Mesenchymal stem cell (in vitro differentiated cells and primary cell): ENCODE measurements at regions not wholly inside any gene's neighbourhood (a gene's known extent, or its start where the extent isn't known, plus 50 kb on each side); places are given as distances from the start of the nearest gene placed in this dataset.
"Not testable (repeated sequence)": the region's sequence is repeated elsewhere in the genome, so short reads cannot be mapped to it uniquely, and the experiment has no call there.

Experiments
- DNase-seq: peaks from one replicate; pipeline ENCODE4 v3.0.0-alpha.2; 2013
- H2AFZ ChIP-seq: one replicate; pipeline ENCODE4 v1.6.1; 2013; ENCODE audit warnings: low read depth, mild to moderate bottlenecking, control low read depth, inconsistent platforms, low read length, moderate library complexity
- H2AK5ac ChIP-seq: 2 replicates; pipeline ENCODE4 v1.6.1; 2013; ENCODE audit warnings: low read length, moderate library complexity, mild to moderate bottlenecking, inconsistent platforms; ENCODE audit not compliant: severe bottlenecking
- H2BK120ac ChIP-seq: one replicate; pipeline ENCODE4 v1.6.1; 2013; ENCODE audit warnings: low read depth, mild to moderate bottlenecking, inconsistent platforms, low read length, moderate library complexity
- H2BK12ac ChIP-seq, 2 experiments: one replicate each; pipeline ENCODE4 v1.6.1; 2013; ENCODE audit warnings: inconsistent platforms in 2 of 2, low read length in 2 of 2, mild to moderate bottlenecking in 2 of 2, moderate library complexity in 2 of 2, control low read depth in 1 of 2
- H2BK15ac ChIP-seq: one replicate; pipeline ENCODE4 v1.6.1; 2013; ENCODE audit warnings: mild to moderate bottlenecking, low read depth, inconsistent platforms; ENCODE audit not compliant: poor library complexity, severe bottlenecking
- H2BK5ac ChIP-seq: 2 replicates; pipeline ENCODE4 v1.6.1; 2013; ENCODE audit warnings: low read depth, mild to moderate bottlenecking, low read length, control low read depth, inconsistent platforms; ENCODE audit not compliant: poor library complexity, severe bottlenecking
- H3K14ac ChIP-seq, 2 experiments: one replicate each; pipeline ENCODE4 v1.6.1; 2013; ENCODE audit warnings: inconsistent platforms in 2 of 2, low read length in 2 of 2, control low read depth in 1 of 2, mild to moderate bottlenecking in 1 of 2, moderate library complexity in 1 of 2
- H3K18ac ChIP-seq, 2 experiments: one replicate each; pipeline ENCODE4 v1.6.1; 2013; ENCODE audit warnings: inconsistent platforms in 2 of 2, low read length in 2 of 2, control low read depth in 1 of 2, low read depth in 1 of 2, mild to moderate bottlenecking in 1 of 2
- H3K23ac ChIP-seq, 2 experiments: one replicate each; pipeline ENCODE4 v1.6.1; 2013; ENCODE audit warnings: inconsistent platforms in 2 of 2, low read length in 2 of 2, mild to moderate bottlenecking in 2 of 2, moderate library complexity in 2 of 2, control low read depth in 1 of 2
- H3K27ac ChIP-seq: 2 replicates; pipeline ENCODE4 v1.5.1; 2013; ENCODE audit warnings: mild to moderate bottlenecking, moderate library complexity, low read length, control low read depth, inconsistent platforms; ENCODE audit not compliant: poor library complexity, severe bottlenecking
- H3K27me3 ChIP-seq, 2 experiments: 2 replicates each; pipeline versions ENCODE4 v1.6.1 to v1.7.0; 2013; ENCODE audit warnings: low read length in 2 of 2, mild to moderate bottlenecking in 2 of 2, moderate library complexity in 2 of 2, control low read depth in 1 of 2, inconsistent platforms in 1 of 2; ENCODE audit not compliant: control insufficient read depth in 1 of 2, insufficient read depth in 1 of 2
- H3K36me3 ChIP-seq, 2 experiments: 2 replicates each; pipeline versions ENCODE4 v1.6.1 to v1.7.0; 2013; ENCODE audit warnings: low read length in 2 of 2, control low read depth in 1 of 2, inconsistent platforms in 1 of 2, low read depth in 1 of 2, mild to moderate bottlenecking in 1 of 2; ENCODE audit not compliant: insufficient read depth in 2 of 2, control insufficient read depth in 1 of 2
- H3K4ac ChIP-seq, 2 experiments: one replicate each; pipeline ENCODE4 v1.6.1; 2013; ENCODE audit warnings: inconsistent platforms in 2 of 2, low read length in 2 of 2, mild to moderate bottlenecking in 2 of 2, moderate library complexity in 2 of 2, control low read depth in 1 of 2, low read depth in 1 of 2
- H3K4me1 ChIP-seq: 2 replicates; pipeline ENCODE4 v1.6.1; 2013; ENCODE audit warnings: low read depth, low read length, control low read depth; ENCODE audit not compliant: control insufficient read depth, insufficient read depth
- H3K4me2 ChIP-seq: 2 replicates; pipeline ENCODE4 v1.6.1; 2013; ENCODE audit warnings: low read length, mild to moderate bottlenecking, inconsistent platforms; ENCODE audit not compliant: poor library complexity, severe bottlenecking
- H3K4me3 ChIP-seq, 2 experiments: 2 replicates each; pipeline versions ENCODE4 v1.5.1 to v1.7.0; 2013; ENCODE audit warnings: low read length in 2 of 2, mild to moderate bottlenecking in 2 of 2, control low read depth in 1 of 2, low read depth in 1 of 2; ENCODE audit not compliant: insufficient read depth in 1 of 2
- H3K79me1 ChIP-seq: replicated peaks from 2 replicates; pipeline ENCODE4 v1.6.1; 2013; ENCODE audit warnings: mild to moderate bottlenecking, control low read depth, low read length, inconsistent platforms; ENCODE audit not compliant: poor library complexity, severe bottlenecking
- H3K9ac ChIP-seq: 2 replicates; pipeline ENCODE4 v1.7.0; 2013; ENCODE audit warnings: mild to moderate bottlenecking, low read length, moderate library complexity
- H3K9me3 ChIP-seq: 2 replicates; pipeline ENCODE4 v1.7.0; 2013; ENCODE audit warnings: mild to moderate bottlenecking, low read length; ENCODE audit not compliant: control insufficient read depth
- H4K8ac ChIP-seq: one replicate; pipeline ENCODE4 v1.6.1; 2013; ENCODE audit warnings: inconsistent platforms, mild to moderate bottlenecking, low read length, moderate library complexity
- H4K91ac ChIP-seq: one replicate; pipeline ENCODE4 v1.6.1; 2013; ENCODE audit warnings: mild to moderate bottlenecking, low read length, inconsistent platforms
- WGBS: methylation state at CpG from one replicate; pipeline ENCODE4 v1.1.7; 2013; ENCODE audit warnings: mixed read lengths; 5-methylcytosine and 5-hydroxymethylcytosine counted together

DNA sequence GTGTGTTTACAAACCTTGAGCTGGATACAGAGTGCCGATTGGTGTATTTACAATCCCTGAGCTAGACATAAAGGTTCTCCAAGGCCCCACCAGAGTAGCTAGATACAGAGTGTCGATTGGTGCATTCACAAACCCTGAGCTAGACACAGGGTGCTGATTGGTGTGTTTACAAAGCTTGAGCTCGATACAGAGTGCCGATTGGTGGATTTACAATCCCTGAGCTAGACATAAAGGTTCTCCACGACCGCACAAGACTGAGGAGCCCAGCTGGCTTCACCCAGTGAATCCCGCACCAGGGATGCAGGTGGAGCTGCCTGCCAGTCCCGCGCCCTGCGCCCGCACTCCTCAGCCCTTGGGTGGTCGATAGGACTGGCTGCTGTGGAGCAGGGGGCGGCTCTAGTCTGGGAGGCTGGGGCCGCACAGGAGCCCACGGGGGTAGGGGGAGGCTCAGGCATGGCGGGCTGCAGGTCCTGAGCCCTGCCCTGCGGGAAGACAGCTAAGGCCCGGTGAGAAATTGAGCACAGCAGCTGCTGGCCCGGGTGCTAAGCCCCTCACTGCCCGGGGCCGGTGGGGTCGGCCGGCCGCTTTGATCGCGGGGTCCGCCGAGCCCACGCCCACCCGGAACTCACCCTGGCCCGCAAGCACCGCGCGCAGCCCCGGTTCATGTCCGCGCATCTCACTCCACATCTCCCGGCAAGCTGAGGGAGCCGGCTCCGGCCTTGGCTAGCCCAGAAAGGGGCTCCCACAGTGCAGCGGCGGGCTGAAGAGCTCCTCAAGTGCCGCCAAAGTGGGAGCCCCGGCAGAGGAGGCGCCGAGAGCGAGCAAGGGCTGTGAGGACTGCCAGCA, 114.0 kb downstream of the GPX5 start:
- not testable (repeated sequence) for DNase-seq, H3K14ac ChIP-seq, H3K4me2 ChIP-seq, H4K91ac ChIP-seq, H2AFZ ChIP-seq, H4K8ac ChIP-seq, H2BK15ac ChIP-seq, H3K4me3 ChIP-seq, H3K27ac ChIP-seq, H3K4ac ChIP-seq, H3K9ac ChIP-seq, H3K23ac ChIP-seq, H3K36me3 ChIP-seq, H2BK120ac ChIP-seq, H3K18ac ChIP-seq, H2AK5ac ChIP-seq, H2BK12ac ChIP-seq, H2BK5ac ChIP-seq, H3K9me3 ChIP-seq, H3K79me1 ChIP-seq
- Histone ChIP-seq H3K27me3 (peaks cover 10 to 34% of the 10 kb centered on the region in 2 experiments), H3K4me1 (peaks cover 11% of the 10 kb centered on the region)
- 95% methylated on average over 42 of the region's 47 CpGs for WGBS

DNA sequence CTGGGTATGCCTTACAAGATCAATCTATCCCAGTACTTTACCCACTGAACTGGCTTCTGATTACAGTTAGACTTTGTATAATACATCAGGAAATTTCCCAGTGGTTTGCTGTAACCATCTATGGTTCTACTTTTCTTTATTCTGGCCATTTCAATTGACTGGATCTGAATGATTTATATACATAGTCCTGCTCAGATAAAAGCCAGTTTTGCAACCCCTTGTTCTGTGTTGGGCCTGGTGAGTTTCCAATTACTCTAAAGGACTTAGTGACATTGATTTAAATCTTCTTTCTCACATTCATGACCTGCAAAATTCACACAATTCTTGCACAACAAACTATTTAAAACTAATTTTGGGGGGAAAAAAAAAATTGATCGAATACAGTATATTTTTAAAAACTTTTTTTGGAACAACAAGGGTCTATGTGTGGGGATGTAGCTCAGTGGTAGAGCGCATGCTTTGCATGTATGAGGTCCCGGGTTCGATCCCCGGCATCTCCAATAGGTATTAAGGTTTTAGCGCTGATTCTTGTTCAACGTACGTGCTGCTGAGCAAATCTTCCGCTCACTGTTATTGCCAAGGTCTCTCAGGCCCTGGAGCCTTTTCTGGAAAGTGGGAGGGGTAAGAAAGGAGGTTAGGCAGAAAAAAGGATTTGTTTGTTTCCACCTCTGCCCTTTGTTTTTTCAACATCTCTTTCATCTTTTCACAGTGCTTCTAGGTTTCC, 117.5 kb downstream of the GPX5 start:
- Histone ChIP-seq H3K18ac (no peak overlapping the region), H3K36me3 (no peaks in the 10 kb centered on the region), H3K14ac (no peak overlapping the region), H3K4me3 (no peak overlapping the region), H2BK5ac (no peak overlapping the region), H2AFZ (no peak overlapping the region), H2BK120ac (no peak overlapping the region), H3K9ac (no peak overlapping the region), H3K23ac (no peak overlapping the region), H3K4me1 (no peaks in the 10 kb centered on the region), H3K9me3 (no peaks in the 10 kb centered on the region), H3K27me3 (peaks cover 0 to 3% of the 10 kb centered on the region in 2 experiments), H3K4ac (no peak overlapping the region), H2BK12ac (no peak overlapping the region), H2BK15ac (no peak overlapping the region), H4K8ac (no peak overlapping the region), H3K79me1 (no peaks in the 10 kb centered on the region), H3K27ac (no peak overlapping the region), H3K4me2 (no peak overlapping the region), H2AK5ac (no peak overlapping the region), H4K91ac (no peak overlapping the region)
- DNase-seq: peak; percentile 74
- 0% methylated on average over 8 of the region's 9 CpGs for WGBS

DNA sequence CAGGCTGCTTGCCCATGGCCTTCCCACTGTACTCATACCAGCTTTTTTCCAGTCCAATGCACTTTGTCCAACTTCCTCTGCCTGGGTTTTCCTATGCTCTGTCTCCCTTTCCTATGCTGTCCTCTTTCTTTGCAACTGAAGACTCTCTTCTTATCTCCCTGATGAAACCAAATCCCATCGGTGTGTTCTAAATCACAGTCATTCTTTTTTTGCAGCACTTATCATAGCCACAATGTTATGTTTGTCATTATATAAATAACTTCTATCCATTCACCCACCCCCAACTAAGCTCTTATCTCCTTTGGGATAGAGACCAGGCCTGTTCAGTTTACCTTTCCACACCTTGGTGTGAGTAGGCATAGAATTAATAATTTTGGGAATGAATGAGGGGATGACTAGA, 121.0 kb downstream of the GPX5 start:
- H3K4ac ChIP-seq: no peak overlapping the region

More for the DNA sequence above, 121.0 kb downstream of the GPX5 start:
- Histone ChIP-seq H3K9me3 (no peaks in the 10 kb centered on the region), H4K8ac (no peak overlapping the region), H3K4me1 (no peaks in the 10 kb centered on the region), H3K4me3 (no peak overlapping the region), H2BK12ac (no peak overlapping the region), H3K23ac (no peak overlapping the region), H2BK15ac (no peak overlapping the region), H3K27ac (no peak overlapping the region), H2BK120ac (no peak overlapping the region), H2BK5ac (no peak overlapping the region), H3K14ac (no peak overlapping the region), H2AFZ (no peak overlapping the region), H2AK5ac (no peak overlapping the region), H3K4me2 (no peak overlapping the region), H4K91ac (no peak overlapping the region), H3K36me3 (no peaks in the 10 kb centered on the region), H3K79me1 (no peaks in the 10 kb centered on the region), H3K27me3 (peaks cover 0 to 2% of the 10 kb centered on the region in 2 experiments), H3K9ac (no peak overlapping the region), H3K18ac (no peak overlapping the region)
- WGBS: 83% methylated on average over 1 of the region's 1 CpG
- no peak for DNase-seq
